ENCODE measurements at regions not wholly inside any gene's neighbourhood (a gene's known extent, or its start where the extent isn't known, plus 50 kb on each side); places are given as distances from the start of the nearest gene placed in this dataset.

GRCh38 chr3:18650731-18651130, 225.6 kb upstream of the SATB1 start:
- no peaks in the 10 kb centered on the region for H3K9me3 ChIP-seq (ENCODE audit: low read depth)
- DNase-seq (ENCODE audit: low read depth in 1 of 2, low spot score in 1 of 2): no peak
- H3K4me1 ChIP-seq (ENCODE audit: low read depth): no peaks in the 10 kb centered on the region
- H3K27ac ChIP-seq: no peak overlapping the region
- H3K4me3 ChIP-seq: no peak overlapping the region
- TF ChIP-seq CTCF (IDR thresholded peaks at IDR 0.05; ENCODE audit: low read depth, low read length): no peak
- H3K27me3 ChIP-seq: no peaks in the 10 kb centered on the region
- H3K36me3 ChIP-seq: no peaks in the 10 kb centered on the region

- H3K36me3 ChIP-seq: no peaks in the 10 kb centered on the region
- no peaks in the 10 kb centered on the region for H3K27me3 ChIP-seq
- DNase-seq (ENCODE audit: low read depth in 1 of 2, low spot score in 1 of 2): no peak
- H3K9me3 ChIP-seq (ENCODE audit: low read depth): no peaks in the 10 kb centered on the region
- no peaks in the 10 kb centered on the region for H3K4me1 ChIP-seq (ENCODE audit: low read depth)
- H3K4me3 ChIP-seq: no peak overlapping the region
- no peak overlapping the region for H3K27ac ChIP-seq
- TF ChIP-seq CTCF (IDR thresholded peaks at IDR 0.05; ENCODE audit: low read depth, low read length): no peak
These were observed 224.7 kb upstream of the SATB1 start for GRCh38 chr3:18649666-18650363.

GRCh38 chr3:18648868-18649462, 223.8 kb upstream of the SATB1 start:
- no peaks in the 10 kb centered on the region for H3K27me3 ChIP-seq
- no peak overlapping the region for H3K4me3 ChIP-seq
- no peak for TF ChIP-seq CTCF (IDR thresholded peaks at IDR 0.05; ENCODE audit: low read depth, low read length)
- no peak overlapping the region for H3K27ac ChIP-seq
- no peaks in the 10 kb centered on the region for H3K9me3 ChIP-seq (ENCODE audit: low read depth)
- no peak for DNase-seq (ENCODE audit: low read depth in 1 of 2, low spot score in 1 of 2)
- no peaks in the 10 kb centered on the region for H3K4me1 ChIP-seq (ENCODE audit: low read depth)
- H3K36me3 ChIP-seq: no peaks in the 10 kb centered on the region

- DNase-seq (ENCODE audit: low read depth in 1 of 2, low spot score in 1 of 2): no peak
- Histone ChIP-seq H3K4me1 (ENCODE audit: low read depth) (no peaks in the 10 kb centered on the region), H3K27ac (no peak overlapping the region), H3K27me3 (no peaks in the 10 kb centered on the region), H3K9me3 (ENCODE audit: low read depth) (no peaks in the 10 kb centered on the region), H3K4me3 (no peak overlapping the region), H3K36me3 (no peaks in the 10 kb centered on the region)
- TF ChIP-seq CTCF (IDR thresholded peaks at IDR 0.05; ENCODE audit: low read depth, low read length): no peak
These were observed 223.0 kb upstream of the SATB1 start for GRCh38 chr3:18648159-18648558.

- Histone ChIP-seq H3K9me3 (ENCODE audit: low read depth) (no peaks in the 10 kb centered on the region), H3K4me1 (ENCODE audit: low read depth) (no peaks in the 10 kb centered on the region), H3K27ac (no peak overlapping the region), H3K4me3 (no peak overlapping the region), H3K36me3 (no peaks in the 10 kb centered on the region), H3K27me3 (no peaks in the 10 kb centered on the region)
- DNase-seq (ENCODE audit: low read depth in 1 of 2, low spot score in 1 of 2): no peak
- no peak for TF ChIP-seq CTCF (IDR thresholded peaks at IDR 0.05; ENCODE audit: low read depth, low read length)
These were observed 220.5 kb upstream of the SATB1 start for GRCh38 chr3:18645619-18646018.

Measured in cardiac muscle cell (in vitro differentiated cells and primary cell).